PC-3 (cell line): ENCODE measurements at regions not wholly inside any gene's neighbourhood (a gene's known extent, or its start where the extent isn't known, plus 50 kb on each side); places are given as distances from the start of the nearest gene placed in this dataset.

ENCODE experiments used
- ATAC-seq: fragments of 200-7000 bp; cut with Tn5 transposase; 2 replicates; pipeline ENCODE4 v1.9.1; 2020; ENCODE audit warnings: mild to moderate bottlenecking, moderate library complexity
- BruUV-seq: library from RNA; stranded (reverse); fragments of 400-500 nt; replicated peaks from 2 replicates; lab custom pipeline; 2021; lab: Mats Ljungman, UMichigan
- CTCF ChIA-PET: fragments of 300-600 bp; sonication (Branson Sonifier 250); formaldehyde crosslinking; loops from one replicate; lab custom pipeline; 2022; ENCODE audit warnings: antibody characterized with exemption; lab: Charles Lee
- POLR2A ChIA-PET: fragments of 300-600 bp; sonication (Branson Sonifier 250); formaldehyde crosslinking; loops from one replicate; lab custom pipeline; 2022; ENCODE audit warnings: antibody characterized with exemption; ENCODE audit not compliant: unreplicated experiment; lab: Charles Lee
- DNase-seq: peaks from one replicate; pipeline ENCODE4 v3.0.0-alpha.2; 2015
- H2AFZ ChIP-seq: fragments of 300-600 bp; sonication (generic); 2 replicates; pipeline ENCODE4 v1.6.0; 2016; ENCODE audit warnings: antibody characterized with exemption, low read length
- H3F3A ChIP-seq: fragments of 300-600 bp; sonication (generic); one replicate; pipeline ENCODE4 v1.6.0; 2017; ENCODE audit warnings: antibody characterized with exemption, low read length, control low read depth, mild to moderate bottlenecking; ENCODE audit not compliant: unreplicated experiment
- H3K27ac ChIP-seq: fragments of 300-600 bp; sonication (generic); 2 replicates; pipeline ENCODE4 v1.5.1; 2016; ENCODE audit warnings: mild to moderate bottlenecking, low read length
- H3K27me3 ChIP-seq: fragments of 300-600 bp; sonication (generic); 2 replicates; pipeline ENCODE4 v1.6.1; 2016; ENCODE audit warnings: low read length, mixed read lengths
- H3K36me3 ChIP-seq: fragments of 300-600 bp; sonication (generic); 2 replicates; pipeline ENCODE4 v1.6.1; 2016; ENCODE audit warnings: low read depth, mixed run types, low read length, mixed read lengths
- H3K4me1 ChIP-seq: fragments of 300-600 bp; sonication (generic); 2 replicates; pipeline ENCODE4 v1.5.1; 2016; ENCODE audit warnings: low read length; ENCODE audit not compliant: insufficient read depth
- H3K4me2 ChIP-seq: fragments of 300-600 bp; sonication (generic); 2 replicates; pipeline ENCODE4 v1.6.0; 2016; ENCODE audit warnings: low read length
- H3K4me3 ChIP-seq: fragments of 300-600 bp; sonication (generic); 2 replicates; pipeline ENCODE4 v1.5.1; 2016; ENCODE audit warnings: mild to moderate bottlenecking, low read length, mixed read lengths
- H3K79me2 ChIP-seq: fragments of 300-600 bp; sonication (generic); 2 replicates; pipeline ENCODE4 v1.6.1; 2017; ENCODE audit warnings: low read length, mixed read lengths
- H3K9ac ChIP-seq: fragments of 300-600 bp; sonication (generic); 2 replicates; pipeline ENCODE4 v1.6.0; 2016; ENCODE audit warnings: mild to moderate bottlenecking, low read length
- H3K9me2 ChIP-seq: fragments of 300-600 bp; sonication (generic); replicated peaks from 2 replicates; pipeline ENCODE4 v1.6.1; 2016; ENCODE audit warnings: mixed run types, low read length, mixed read lengths
- H3K9me3 ChIP-seq: fragments of 300-600 bp; sonication (generic); 2 replicates; pipeline ENCODE4 v1.6.1; 2016; ENCODE audit warnings: low read length, mixed read lengths
- H4K20me1 ChIP-seq: fragments of 300-600 bp; sonication (generic); 2 replicates; pipeline ENCODE4 v1.6.1; 2016; ENCODE audit warnings: low read length, mixed read lengths
- CTCF ChIP-seq: fragments of 300-600 bp; sonication (generic); conservative IDR thresholded peaks from 2 replicates; pipeline ENCODE4 v1.5.1; 2017; ENCODE audit warnings: antibody characterized with exemption, low read depth, mild to moderate bottlenecking, low read length
- EZH2 ChIP-seq: fragments of 300-600 bp; sonication (generic); IDR thresholded peaks from one replicate; pipeline ENCODE4 v1.6.1; 2017; ENCODE audit warnings: antibody characterized with exemption, mild to moderate bottlenecking, low read length; ENCODE audit not compliant: unreplicated experiment
- EZH2phosphoT487 ChIP-seq: fragments of 300-600 bp; sonication (generic); IDR thresholded peaks from 2 replicates; pipeline ENCODE4 v1.6.1; 2018; ENCODE audit warnings: mild to moderate bottlenecking, antibody characterized with exemption, low read length, borderline replicate concordance
- intact Hi-C: fragments of 100-400 bp; cut with micrococcal nuclease; formaldehyde crosslinking; loops from 2 replicates; pipeline ENCODE4 v1.9.0; 2023

DNA sequence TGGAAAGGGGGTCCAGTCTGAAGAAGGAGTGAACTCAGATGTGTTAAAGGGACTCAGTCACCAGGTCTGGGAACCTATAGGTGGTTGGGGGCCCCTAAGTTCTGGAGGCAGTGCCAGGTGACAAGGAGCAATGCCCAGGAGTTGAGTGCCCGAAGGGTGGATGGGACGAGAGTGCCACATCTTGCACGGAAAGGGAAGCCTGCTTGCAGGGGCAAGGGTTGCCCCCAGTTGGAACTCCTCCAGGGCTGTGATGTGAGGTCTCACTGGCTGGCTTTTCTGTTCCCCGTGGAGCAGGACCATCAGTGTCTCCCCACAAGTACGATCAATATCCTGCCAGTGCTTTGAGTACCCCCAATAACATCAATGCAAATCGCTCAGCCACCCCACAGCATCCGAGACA is 107.3 kb downstream of the TOMM20 start:
- Histone ChIP-seq H4K20me1 (no peaks in the 10 kb centered on the region), H3K4me1 (peaks cover 21% of the 10 kb centered on the region), H3K9ac (no peak overlapping the region), H3F3A (peaks cover 3% of the 10 kb centered on the region), H3K27me3 (no peaks in the 10 kb centered on the region), H3K27ac (no peak overlapping the region), H2AFZ (no peak overlapping the region), H3K4me2 (no peak overlapping the region), H3K9me2 (no peaks in the 10 kb centered on the region), H3K36me3 (no peaks in the 10 kb centered on the region), H3K4me3 (no peak overlapping the region), H3K9me3 (no peaks in the 10 kb centered on the region), H3K79me2 (no peaks in the 10 kb centered on the region)
- TF ChIP-seq CTCF (no peak), EZH2 (no peak), EZH2phosphoT487 (no peak)
- ChIA-PET POLR2A (no interaction called here), CTCF (interaction anchor here (1.0 kb wide), 1 partner anchor 58 kb away, joined by 3 read pairs; no protein-coding TSS in a partner anchor)
- intact Hi-C loops = no loop called here
- no TSS peak for BruUV-seq
- ATAC-seq (no peak), DNase-seq (no peak)

DNA sequence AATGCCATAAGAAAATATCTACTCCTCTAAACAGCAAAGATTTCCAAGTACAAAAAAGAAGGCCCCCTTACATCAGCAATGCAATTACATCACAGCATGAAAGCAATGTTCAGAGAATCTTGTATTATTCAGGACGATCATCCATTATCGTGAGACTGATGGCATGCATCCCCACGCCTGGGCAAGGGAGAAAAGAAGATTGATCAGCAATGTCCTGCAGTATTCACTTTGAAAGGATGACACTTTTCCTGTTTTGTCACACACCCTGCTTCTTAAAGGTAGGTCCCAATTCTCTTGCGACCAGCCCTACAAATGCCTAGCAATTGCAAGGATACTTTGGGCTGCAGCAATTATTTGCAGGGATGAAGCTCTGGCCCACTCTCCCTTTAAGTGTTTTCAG is 108.7 kb downstream of the TOMM20 start:
- no peak overlapping the region for H3K9ac ChIP-seq

More for the DNA sequence above, 108.7 kb downstream of the TOMM20 start:
- ChIA-PET CTCF (no interaction called here), POLR2A (no interaction called here)
- Histone ChIP-seq H3K9me3 (no peaks in the 10 kb centered on the region), H3K4me3 (no peak overlapping the region), H3K36me3 (no peaks in the 10 kb centered on the region), H3K27me3 (no peaks in the 10 kb centered on the region), H3K4me1 (peaks cover 18% of the 10 kb centered on the region), H3K79me2 (no peaks in the 10 kb centered on the region), H3K4me2 (no peak overlapping the region), H4K20me1 (no peaks in the 10 kb centered on the region), H3K27ac (no peak overlapping the region), H2AFZ (no peak overlapping the region), H3K9me2 (no peaks in the 10 kb centered on the region), H3F3A (peaks cover 3% of the 10 kb centered on the region)
- no peak for TF ChIP-seq EZH2phosphoT487
- no peak for TF ChIP-seq EZH2
- no peak for TF ChIP-seq CTCF
- no TSS peak for BruUV-seq
- ATAC-seq (no peak), DNase-seq (no peak)
- intact Hi-C loops = no loop called here
